Fibroblast of mammary gland (primary cell): ENCODE measurements at regions not wholly inside any gene's neighbourhood (a gene's known extent, or its start where the extent isn't known, plus 50 kb on each side); places are given as distances from the start of the nearest gene placed in this dataset.

Experiments used
- DNase-seq: peaks from one replicate; pipeline ENCODE4 v3.0.0-alpha.2; 2010; ENCODE audit warnings: low read depth
- H3K4me3 ChIP-seq: 2 replicates; pipeline ENCODE4 v1.5.1; 2011; ENCODE audit warnings: low read depth, mild to moderate bottlenecking, low read length, moderate library complexity; ENCODE audit not compliant: control insufficient read depth
- TF ChIP-seq, protein P1 (sequence below): conservative IDR thresholded peaks from 2 replicates; pipeline ENCODE4 v1.5.1; 2011; ENCODE audit warnings: low read depth, low read length, inconsistent platforms; ENCODE audit not compliant: control insufficient read depth, insufficient read depth

GRCh38 chr1:166261511-166261910 lies 94.7 kb upstream of the FAM78B start:
- TF ChIP-seq, protein P1, sequence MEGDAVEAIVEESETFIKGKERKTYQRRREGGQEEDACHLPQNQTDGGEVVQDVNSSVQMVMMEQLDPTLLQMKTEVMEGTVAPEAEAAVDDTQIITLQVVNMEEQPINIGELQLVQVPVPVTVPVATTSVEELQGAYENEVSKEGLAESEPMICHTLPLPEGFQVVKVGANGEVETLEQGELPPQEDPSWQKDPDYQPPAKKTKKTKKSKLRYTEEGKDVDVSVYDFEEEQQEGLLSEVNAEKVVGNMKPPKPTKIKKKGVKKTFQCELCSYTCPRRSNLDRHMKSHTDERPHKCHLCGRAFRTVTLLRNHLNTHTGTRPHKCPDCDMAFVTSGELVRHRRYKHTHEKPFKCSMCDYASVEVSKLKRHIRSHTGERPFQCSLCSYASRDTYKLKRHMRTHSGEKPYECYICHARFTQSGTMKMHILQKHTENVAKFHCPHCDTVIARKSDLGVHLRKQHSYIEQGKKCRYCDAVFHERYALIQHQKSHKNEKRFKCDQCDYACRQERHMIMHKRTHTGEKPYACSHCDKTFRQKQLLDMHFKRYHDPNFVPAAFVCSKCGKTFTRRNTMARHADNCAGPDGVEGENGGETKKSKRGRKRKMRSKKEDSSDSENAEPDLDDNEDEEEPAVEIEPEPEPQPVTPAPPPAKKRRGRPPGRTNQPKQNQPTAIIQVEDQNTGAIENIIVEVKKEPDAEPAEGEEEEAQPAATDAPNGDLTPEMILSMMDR = no peak
- DNase-seq = no peak
- no peak overlapping the region for H3K4me3 ChIP-seq

DNA sequence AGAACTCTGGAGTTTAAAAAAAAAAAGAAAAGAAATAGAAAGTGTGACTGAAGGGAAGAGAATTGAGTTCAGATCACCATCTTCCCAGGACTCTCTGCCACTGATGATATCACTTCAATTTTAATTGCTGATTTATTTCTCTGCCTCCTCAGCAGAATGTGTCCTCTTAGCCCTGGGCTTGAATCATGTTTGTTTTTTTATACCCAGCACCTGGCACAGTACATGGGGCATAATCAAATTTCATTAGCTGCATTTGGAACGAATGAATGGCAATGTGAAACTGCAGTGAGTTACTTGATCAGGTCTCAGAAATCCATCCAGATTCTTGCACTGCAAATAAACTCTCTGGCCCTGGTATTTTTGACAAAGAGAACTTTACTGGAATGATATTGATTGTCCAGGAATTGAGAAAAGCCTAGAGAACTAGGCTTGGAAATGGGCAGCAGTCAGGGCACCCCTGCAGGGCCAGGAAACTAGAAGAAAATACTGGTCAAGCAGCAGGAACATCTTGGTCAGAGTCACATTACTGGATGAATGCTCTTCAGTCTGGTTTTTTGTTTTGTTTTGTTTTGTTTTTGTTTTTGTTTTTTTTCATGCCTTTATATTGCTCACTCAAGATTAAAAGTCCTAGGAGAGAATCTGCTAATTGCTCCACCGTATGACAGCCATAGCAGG lies 103.8 kb upstream of the FAM78B start:
- TF ChIP-seq, protein P1 = no peak
- H3K4me3 ChIP-seq = no peak overlapping the region
- DNase-seq = no peak

DNA sequence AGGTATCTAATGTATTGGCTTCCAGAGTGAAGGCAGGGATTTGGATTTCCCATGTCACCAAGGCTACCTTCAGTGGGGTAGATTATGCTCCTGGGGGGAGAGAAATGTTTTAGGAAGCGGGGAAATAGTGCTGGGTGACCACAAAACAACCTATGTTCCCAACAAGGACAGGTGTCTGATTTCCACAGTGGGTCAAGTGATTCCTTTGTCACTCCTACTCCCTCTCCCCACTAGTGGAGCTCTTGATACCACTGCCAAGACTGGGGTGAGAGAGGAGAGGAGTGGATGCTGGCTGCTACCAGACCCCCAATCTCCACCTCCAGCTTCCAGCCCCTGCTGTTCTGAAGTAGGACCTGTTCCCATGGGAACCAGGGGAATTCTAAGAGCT lies 104.3 kb upstream of the FAM78B start:
- no peak overlapping the region for H3K4me3 ChIP-seq
- TF ChIP-seq, protein P1 = no peak
- DNase-seq = no peak

- H3K4me3 ChIP-seq = no peak overlapping the region
- no peak for DNase-seq
- TF ChIP-seq, protein P1 = no peak
Observed at GRCh38 chr1:166272155-166272554, 105.4 kb upstream of the FAM78B start.

DNA sequence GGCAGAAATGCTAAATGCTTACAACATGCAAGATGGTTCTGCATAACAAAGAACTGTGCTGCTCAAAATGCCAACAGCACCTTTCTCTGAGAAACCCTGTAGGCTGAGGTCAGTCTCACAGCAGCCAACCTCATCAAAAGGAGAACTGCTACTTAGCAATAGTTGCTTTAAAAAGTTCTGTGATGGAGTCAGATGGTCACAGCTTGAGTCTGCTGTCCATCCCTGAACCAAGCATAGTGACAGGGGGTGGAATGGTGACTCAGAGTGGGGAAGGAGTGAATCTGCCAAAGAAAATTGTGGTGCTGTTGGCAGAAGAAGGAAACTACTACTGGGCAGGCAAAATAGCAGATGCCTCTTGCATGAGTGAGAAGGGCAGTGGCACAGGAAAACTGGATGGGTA lies 106.0 kb upstream of the FAM78B start:
- TF ChIP-seq, protein P1 = no peak
- no peak for DNase-seq

DNA sequence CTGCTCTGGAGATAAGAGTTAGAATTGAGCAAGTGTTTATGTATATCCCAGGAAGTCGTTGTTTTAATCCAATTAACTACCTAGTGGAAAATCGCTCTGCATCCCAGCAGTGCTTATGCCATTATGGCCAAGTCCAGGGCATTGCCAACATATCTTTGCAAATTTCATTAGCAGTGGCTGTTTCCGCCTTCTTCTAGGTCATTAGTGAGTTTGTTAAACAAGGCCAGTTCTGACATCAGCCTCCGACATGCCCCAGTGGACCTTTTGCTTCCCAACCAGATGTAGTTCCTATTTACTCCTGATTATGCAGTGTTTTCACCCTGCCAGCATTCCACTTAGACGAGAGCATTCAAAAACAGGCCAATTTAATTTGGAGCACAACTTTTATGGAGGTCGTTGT lies 106.8 kb upstream of the FAM78B start:
- DNase-seq = no peak
- no peak overlapping the region for H3K4me3 ChIP-seq
- TF ChIP-seq, protein P1 = no peak

More for the DNA sequence above, 106.0 kb upstream of the FAM78B start:
- H3K4me3 ChIP-seq = no peak overlapping the region
